COR-L47 (cell line): ENCODE measurements at regions not wholly inside any gene's neighbourhood (a gene's known extent, or its start where the extent isn't known, plus 50 kb on each side); places are given as distances from the start of the nearest gene placed in this dataset.
"Not testable (repeated sequence)": the region's sequence is repeated elsewhere in the genome, so short reads cannot be mapped to it uniquely, and the experiment has no call there.

ENCODE experiments used
- DNase-seq: peaks from one replicate; lab custom pipeline; 2025; lab: John Stamatoyannopoulos, UW

DNA sequence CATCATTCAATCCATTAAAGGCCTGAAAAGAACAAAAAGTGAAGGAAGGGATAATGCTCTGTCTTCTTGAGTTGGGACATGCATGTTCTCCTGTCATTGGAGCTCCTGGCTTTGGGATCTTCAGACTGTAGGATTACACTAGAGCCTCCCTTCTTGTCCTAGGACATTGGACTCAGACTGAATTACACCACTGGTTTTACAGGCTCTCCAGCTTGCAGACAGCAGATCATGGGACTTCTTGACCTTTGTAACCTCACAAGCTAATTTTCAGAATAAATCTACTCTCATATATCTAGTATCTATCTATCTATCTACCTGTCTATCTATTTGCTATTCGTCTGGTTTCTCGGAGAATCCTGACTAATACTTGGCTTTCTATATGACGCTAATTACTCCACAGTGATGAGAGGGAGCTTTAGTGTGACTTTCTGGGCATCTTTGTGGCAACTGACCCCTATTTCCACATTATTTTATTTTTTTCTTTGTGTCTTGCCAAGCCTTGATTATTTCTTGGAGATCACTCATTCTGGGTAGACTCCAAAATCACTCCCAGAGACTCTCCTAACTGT is 151.9 kb upstream of the ZNF184 start:
- no peak for DNase-seq

DNA sequence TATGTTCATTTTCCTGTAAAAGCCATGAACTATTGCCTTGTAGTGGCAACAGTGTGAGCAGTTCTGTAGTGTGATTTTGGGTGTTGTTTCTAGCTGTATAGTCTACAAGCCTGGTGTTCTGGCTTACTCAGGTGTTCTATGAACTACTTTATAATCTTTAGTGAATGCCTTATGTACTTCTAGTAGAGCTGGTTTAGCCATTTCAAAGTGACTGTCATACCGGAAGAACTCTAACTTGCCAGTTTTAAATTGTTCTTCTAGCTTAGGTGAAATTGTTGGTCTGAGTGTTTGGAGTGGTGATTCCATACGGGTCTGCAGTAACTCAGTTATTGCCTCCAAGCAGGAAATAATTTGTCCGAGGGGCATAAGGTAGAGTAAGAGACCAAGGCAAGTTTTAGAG is 150.2 kb upstream of the ZNF184 start:
- DNase-seq: no peak

- no peak for DNase-seq
Observed at GRCh38 chr6:27619436-27619835, 146.5 kb upstream of the ZNF184 start.

- DNase-seq: no peak
Observed at GRCh38 chr6:27617700-27618689, 145.1 kb upstream of the ZNF184 start.

- no peak for DNase-seq
Observed at GRCh38 chr6:27617046-27617687, 144.3 kb upstream of the ZNF184 start.

DNA sequence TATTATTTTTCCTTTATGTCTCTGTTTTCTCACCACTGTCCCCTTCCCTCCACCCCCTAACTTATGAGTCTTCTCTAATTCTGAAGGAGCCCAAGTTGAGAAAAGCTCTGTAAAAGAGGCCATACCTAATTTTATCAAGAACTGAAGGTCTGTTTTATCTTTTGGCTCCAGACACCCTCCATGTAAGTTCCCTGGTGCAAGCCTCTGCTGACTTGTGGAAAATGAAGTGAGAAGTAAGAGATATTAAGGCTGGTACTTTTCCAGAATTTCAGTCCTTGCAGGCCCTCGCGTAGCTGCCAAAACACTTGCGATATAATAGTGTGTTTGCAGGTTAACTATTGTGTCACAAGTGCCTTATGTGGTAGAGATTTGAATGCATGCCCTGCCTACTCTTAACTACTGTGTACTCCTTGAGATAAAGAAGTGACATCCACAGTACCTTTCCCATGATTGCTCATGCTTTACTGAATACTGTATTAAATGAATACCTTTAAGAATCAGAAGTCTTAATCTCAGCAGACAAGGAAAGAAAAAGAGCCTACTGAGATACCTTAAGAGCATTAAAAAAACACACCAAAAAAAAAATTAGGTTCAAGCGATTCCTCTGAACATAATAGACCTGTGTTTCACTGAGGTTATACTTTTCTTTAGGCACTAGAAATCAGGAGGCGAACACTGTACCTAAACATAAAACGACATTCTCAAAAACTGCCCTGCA is 143.6 kb upstream of the ZNF184 start:
- DNase-seq: no peak

DNA sequence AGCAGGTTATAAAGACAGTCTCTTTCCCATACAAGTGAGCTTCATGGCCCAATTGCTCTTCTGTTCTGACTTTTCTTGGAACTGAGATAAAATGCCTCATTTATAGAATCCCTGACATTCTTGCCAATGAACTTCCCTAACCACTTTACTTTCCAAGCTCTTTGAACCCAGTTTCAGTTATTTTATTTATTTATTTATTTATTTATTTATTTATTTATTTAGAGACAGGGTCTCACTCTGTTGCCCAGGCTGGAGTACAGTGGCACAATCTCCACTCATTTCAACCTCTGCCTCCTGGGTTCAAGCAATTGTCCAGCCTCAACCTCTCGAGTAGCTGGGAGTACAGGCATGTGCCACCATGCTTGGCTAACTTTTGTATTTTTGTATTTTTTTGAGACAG is 138.5 kb upstream of the ZNF184 start:
- no peak for DNase-seq

DNA sequence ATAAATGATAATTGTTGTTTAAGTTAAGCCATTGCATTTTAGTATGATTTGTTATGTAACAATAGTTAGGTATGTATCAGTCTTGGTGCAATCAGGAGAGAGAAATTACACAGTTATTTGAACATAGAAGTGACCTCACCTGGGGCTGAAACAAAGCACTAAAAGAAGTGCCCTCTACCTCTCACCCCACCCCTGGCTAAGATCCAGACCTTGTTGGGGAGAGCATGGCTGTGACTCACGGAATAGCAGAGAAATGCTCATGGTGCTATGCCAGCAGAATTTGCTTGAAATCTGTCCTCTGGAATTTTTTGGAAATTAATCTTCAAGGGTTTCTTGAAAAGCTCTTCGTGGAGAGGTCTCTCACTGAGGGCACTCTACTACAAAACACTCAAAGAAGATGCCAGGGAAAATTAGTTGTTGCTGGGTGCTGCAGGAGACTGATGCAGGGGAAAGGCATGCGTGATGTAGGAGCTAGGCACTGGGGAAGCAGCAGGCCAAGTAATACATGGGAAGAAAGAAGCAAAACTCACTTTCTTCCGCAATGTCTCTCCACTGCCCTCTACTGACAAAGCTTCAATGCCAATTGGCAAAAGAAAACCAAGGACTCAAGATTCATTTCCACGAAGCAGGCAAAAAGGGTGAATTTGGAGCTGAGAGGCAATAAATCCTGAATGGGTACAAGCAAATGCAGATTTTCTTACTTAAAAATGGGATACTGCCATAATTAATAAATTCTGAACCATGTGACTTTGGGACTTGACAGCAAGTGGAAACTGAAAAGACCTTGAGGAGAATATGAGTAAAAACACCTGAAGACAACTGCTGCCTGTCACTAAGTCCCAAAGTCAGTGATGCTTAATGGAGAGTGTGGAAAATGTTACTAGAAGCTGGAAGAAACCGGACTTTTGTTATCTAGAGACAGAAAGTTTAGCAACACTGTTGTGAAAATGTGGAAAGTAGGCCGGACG is 136.3 kb upstream of the ZNF184 start:
- DNase-seq: no peak

DNA sequence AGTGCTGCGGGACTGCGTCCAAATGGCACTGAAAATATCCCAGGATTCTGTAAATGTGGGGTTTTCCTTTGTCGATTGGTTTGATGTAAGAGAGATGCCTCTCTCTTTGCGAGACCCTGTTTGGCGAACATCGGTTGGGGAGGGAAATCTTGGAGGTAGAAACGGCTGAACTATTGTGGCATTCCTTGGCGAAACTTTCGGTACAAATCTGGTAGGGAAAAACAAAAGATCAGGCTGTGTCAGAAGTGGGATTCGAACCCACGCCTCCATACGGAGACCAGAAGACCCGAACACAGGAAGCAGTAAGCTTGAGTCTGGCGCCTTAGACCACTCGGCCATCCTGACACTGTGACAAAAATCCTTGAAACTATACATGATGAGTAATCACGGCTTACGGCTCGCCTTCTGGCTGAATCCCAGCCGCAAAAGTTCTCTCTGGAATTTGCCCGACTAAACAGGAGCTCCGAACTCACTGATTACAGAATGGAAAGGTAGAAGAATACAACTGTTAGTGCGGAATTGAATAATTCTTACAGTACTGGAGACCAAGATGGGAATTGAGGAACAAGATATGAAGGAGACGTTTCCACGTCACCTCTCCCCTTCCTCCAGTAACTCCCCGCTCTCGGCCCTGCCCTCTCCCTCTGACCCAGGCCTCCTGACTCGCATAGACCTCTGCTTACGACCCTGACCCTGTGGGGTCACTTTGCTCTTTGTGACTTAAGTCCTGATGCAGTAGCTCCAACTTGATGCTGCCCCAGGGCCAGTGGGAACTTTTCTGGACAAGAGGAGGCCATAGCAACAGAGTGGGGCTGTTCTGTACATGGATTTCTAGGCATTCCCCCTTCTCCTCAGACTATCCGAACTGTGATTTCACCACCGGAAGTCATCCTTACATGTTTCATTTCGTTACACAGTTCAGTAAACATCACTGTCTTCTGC is 132.8 kb upstream of the ZNF184 start:
- DNase-seq: no peak

GRCh38 chr6:27604986-27605385 is 132.1 kb upstream of the ZNF184 start:
- no peak for DNase-seq

DNA sequence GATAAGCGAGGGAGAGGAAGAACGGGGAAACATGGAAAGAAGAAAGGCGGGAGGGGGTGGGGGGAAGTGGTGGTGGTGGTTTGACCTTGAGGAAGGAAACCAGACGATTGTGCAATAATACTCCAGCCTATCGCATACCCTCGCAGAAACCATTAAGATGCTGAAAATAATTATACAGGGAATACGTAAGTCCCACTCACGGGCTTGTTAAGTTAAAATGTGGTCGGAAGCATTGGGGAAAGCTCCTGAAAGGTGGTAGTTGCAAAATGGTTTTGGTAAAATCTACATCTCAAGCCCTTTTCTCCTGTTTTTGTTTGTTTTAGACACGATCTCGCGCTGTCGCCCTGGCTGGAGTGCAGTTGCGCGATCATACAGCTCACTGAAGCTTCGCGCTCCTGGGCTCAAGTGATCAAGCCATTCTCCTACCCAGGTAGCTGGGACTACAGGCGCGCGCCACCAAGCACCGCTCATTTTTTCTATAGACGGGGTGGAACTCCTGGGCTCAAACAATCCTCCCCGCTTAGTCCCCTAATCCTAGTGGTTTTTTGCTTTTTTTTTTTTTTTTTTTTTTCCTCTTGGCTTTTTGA is 128.9 kb upstream of the ZNF184 start:
- no peak for DNase-seq

- DNase-seq: no peak
Observed at GRCh38 chr6:27599859-27600532, 127.1 kb upstream of the ZNF184 start.

DNA sequence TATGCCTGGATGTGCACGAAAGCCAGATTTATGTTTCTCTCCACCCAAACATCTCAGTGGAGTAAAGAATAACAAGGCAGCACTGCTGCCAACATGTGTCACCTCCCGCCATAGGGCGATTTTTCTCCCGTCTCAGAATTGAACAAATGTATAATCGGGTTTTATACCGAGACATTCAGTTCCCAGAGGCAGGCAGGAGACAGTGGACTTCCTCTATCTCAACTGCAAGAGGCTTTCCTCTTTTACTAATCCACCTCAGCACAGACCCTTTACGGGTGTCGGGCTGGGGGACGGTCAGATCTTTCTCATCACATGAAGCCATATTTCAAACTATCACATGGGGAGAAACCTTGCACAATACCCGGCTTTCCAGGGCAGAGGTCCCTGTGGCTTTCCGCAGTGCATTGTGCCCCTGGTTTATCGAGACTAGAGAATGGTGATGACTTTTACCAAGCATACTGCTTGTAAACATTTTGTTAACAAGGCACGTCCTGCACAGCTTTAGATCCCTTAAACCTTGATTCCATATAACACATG is 124.2 kb upstream of the ZNF184 start:
- not testable (repeated sequence) for DNase-seq

GRCh38 chr6:27593861-27594260 is 121.0 kb upstream of the ZNF184 start:
- no peak for DNase-seq

DNA sequence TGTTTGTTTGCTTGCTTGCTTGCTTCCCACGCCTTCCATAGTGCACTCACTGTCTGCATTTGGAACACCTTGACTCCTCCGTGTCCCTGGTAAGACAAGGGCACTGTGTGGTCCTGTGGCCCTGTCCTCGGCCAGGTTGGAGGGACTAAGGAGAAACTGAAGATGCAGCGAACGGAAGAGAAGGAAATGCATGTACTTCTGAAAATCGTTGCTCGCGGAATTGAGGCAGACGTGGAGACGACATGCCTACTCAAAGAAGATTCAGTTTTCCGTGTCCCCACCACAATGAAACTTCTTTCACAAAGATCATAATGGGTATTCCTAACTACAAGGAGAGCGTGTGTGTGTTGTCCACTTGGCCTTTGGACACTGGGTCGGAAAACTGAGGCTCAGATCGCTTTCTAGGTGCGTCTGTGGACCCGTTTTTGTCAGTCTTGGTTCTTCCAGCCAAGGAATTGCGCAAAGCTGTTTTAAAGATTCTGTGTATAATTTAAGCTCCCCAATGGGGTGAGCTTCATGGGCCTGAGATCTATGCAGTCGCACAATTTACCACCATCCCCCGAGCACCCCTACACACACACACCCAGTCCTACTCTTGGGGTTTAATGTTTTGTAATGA is 120.4 kb upstream of the ZNF184 start:
- no peak for DNase-seq

- DNase-seq: no peak
Observed at GRCh38 chr6:27592481-27593199, 119.7 kb upstream of the ZNF184 start.

DNA sequence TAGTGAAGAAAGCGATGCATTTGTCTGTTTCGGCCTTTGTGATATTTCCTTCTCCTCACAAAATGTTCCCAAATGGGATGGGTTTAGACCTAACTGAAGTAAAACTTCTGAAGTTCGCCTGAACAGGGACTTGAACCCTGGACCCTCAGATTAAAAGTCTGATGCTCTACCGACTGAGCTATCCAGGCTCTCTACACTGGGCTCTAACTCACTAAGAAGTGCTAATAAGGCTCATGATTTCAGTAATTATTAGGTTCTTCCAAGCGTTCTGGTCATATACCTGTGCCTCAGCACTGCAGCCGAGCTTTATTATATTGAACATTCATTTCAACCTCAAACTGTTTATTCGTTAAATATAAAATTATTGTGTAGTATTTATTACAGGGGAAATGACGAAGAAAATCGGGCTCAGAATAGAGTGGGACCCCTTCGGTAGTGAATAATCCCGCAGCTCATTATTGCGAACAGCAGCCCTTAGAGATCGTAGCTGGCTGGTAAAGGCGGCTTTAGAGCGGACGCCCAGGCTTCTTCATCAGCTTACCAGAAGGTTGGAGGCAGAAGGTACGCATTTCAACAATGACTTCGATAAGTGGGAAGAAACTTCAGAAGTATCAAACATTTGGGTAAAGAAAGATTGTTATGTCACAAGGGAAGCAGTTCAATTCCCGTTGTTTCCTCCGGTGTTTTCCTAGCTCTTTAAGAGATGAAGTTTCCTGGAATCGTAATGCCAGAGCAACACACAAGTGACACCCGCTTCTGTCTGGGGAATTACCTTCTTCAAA is 119.0 kb upstream of the ZNF184 start:
- DNase-seq: no peak
